ENCODE measurements at regions not wholly inside any gene's neighbourhood (a gene's known extent, or its start where the extent isn't known, plus 50 kb on each side); places are given as distances from the start of the nearest gene placed in this dataset.

GRCh38 chr6:1076531-1077459, 235.1 kb upstream of the FOXQ1 start:
- Histone ChIP-seq H3F3A (ENCODE audit: insufficient read depth) (peaks cover 9% of the 10 kb centered on the region; the same call in 1 of the 2 replicates), H3K4me2 (ENCODE audit: unreplicated experiment) (no peak overlapping the region), H3K27ac (no peak overlapping the region), H3K9me2 (ENCODE audit: insufficient read depth) (no peaks in the 10 kb centered on the region), H3K4me1 (ENCODE audit: insufficient read depth) (peaks cover 8% of the 10 kb centered on the region), H3K27me3 (replicated peaks; ENCODE audit: insufficient read depth) (peaks cover 18% of the 10 kb centered on the region), H3K9ac (no peak overlapping the region), H3K79me2 (ENCODE audit: insufficient read depth) (no peaks in the 10 kb centered on the region), H3K9me3 (ENCODE audit: low read depth) (no peaks in the 10 kb centered on the region), H4K20me1 (ENCODE audit: insufficient read depth) (no peaks in the 10 kb centered on the region), H3K4me3 (no peak overlapping the region), H2AFZ (no peak overlapping the region), H3K36me3 (ENCODE audit: low read depth) (no peaks in the 10 kb centered on the region)
- WGBS, 2 experiments (ENCODE audit: low coverage in 1 of 2, low lambda C conversion rate in 2 of 2, missing lambda C conversion rate in 2 of 2) = 84 to 89% methylated on average over 17 of the region's 17 CpGs
- no peak for DNase-seq
- in situ Hi-C loops (cut with MboI) = no loop called here
- TF ChIP-seq EZH2phosphoT487 (IDR thresholded peaks at IDR 0.05; ENCODE audit: insufficient read depth, low read depth) (no peak), EZH2 (IDR thresholded peaks at IDR 0.05; ENCODE audit: insufficient read depth, poor library complexity, severe bottlenecking) (no peak)

GRCh38 chr6:1075880-1076279, 236.0 kb upstream of the FOXQ1 start:
- Histone ChIP-seq H3K36me3 (ENCODE audit: low read depth) (no peaks in the 10 kb centered on the region), H3K9me2 (ENCODE audit: insufficient read depth) (no peaks in the 10 kb centered on the region), H3K4me1 (ENCODE audit: insufficient read depth) (no peaks in the 10 kb centered on the region), H3K4me2 (ENCODE audit: unreplicated experiment) (no peak overlapping the region), H3K27me3 (replicated peaks; ENCODE audit: insufficient read depth) (peaks cover 18% of the 10 kb centered on the region), H3K9me3 (ENCODE audit: low read depth) (no peaks in the 10 kb centered on the region), H3F3A (ENCODE audit: insufficient read depth) (no peaks in the 10 kb centered on the region), H3K27ac (no peak overlapping the region), H2AFZ (no peak overlapping the region), H3K4me3 (no peak overlapping the region), H4K20me1 (ENCODE audit: insufficient read depth) (no peaks in the 10 kb centered on the region), H3K9ac (no peak overlapping the region), H3K79me2 (ENCODE audit: insufficient read depth) (no peaks in the 10 kb centered on the region)
- TF ChIP-seq EZH2phosphoT487 (IDR thresholded peaks at IDR 0.05; ENCODE audit: insufficient read depth, low read depth) = no peak
- no peak for TF ChIP-seq EZH2 (IDR thresholded peaks at IDR 0.05; ENCODE audit: insufficient read depth, poor library complexity, severe bottlenecking)
- in situ Hi-C loops (cut with MboI) = no loop called here
- WGBS, 2 experiments (ENCODE audit: low coverage in 1 of 2, low lambda C conversion rate in 2 of 2, missing lambda C conversion rate in 2 of 2) = 69 to 72% methylated on average over 4 of the region's 4 CpGs
- DNase-seq = no peak

GRCh38 chr6:1075444-1075843, 236.5 kb upstream of the FOXQ1 start:
- H4K20me1 ChIP-seq (ENCODE audit: insufficient read depth) = no peaks in the 10 kb centered on the region
- H3K9me2 ChIP-seq (ENCODE audit: insufficient read depth) = no peaks in the 10 kb centered on the region
- H3K9ac ChIP-seq = no peak overlapping the region
- no peak overlapping the region for H3K27ac ChIP-seq
- H3K4me2 ChIP-seq (ENCODE audit: unreplicated experiment) = no peak overlapping the region
- no peaks in the 10 kb centered on the region for H3K9me3 ChIP-seq (ENCODE audit: low read depth)
- no peak overlapping the region for H2AFZ ChIP-seq
- in situ Hi-C loops (cut with MboI) = no loop called here
- H3K4me3 ChIP-seq = no peak overlapping the region
- TF ChIP-seq EZH2 (IDR thresholded peaks at IDR 0.05; ENCODE audit: insufficient read depth, poor library complexity, severe bottlenecking) (no peak), EZH2phosphoT487 (IDR thresholded peaks at IDR 0.05; ENCODE audit: insufficient read depth, low read depth) (no peak)
- no peaks in the 10 kb centered on the region for H3K4me1 ChIP-seq (ENCODE audit: insufficient read depth)
- H3F3A ChIP-seq (ENCODE audit: insufficient read depth) = no peaks in the 10 kb centered on the region
- H3K79me2 ChIP-seq (ENCODE audit: insufficient read depth) = no peaks in the 10 kb centered on the region
- WGBS, 2 experiments (ENCODE audit: low coverage in 1 of 2, low lambda C conversion rate in 2 of 2, missing lambda C conversion rate in 2 of 2) = 74 to 81% methylated on average over 4 of the region's 4 CpGs
- DNase-seq = no peak
- H3K36me3 ChIP-seq (ENCODE audit: low read depth) = no peaks in the 10 kb centered on the region
- H3K27me3 ChIP-seq (replicated peaks; ENCODE audit: insufficient read depth) = peaks cover 18% of the 10 kb centered on the region

GRCh38 chr6:1070085-1070521, 241.8 kb upstream of the FOXQ1 start:
- Histone ChIP-seq H3K27me3 (replicated peaks; ENCODE audit: insufficient read depth) (0 out of 2 replicates have a peak, but pooled peaks cover 3% of the 10 kb centered on the region), H3K9me2 (ENCODE audit: insufficient read depth) (no peaks in the 10 kb centered on the region), H3K4me1 (ENCODE audit: insufficient read depth) (no peaks in the 10 kb centered on the region), H3K4me3 (no peak overlapping the region), H3K79me2 (ENCODE audit: insufficient read depth) (no peaks in the 10 kb centered on the region), H3F3A (ENCODE audit: insufficient read depth) (no peaks in the 10 kb centered on the region), H3K4me2 (ENCODE audit: unreplicated experiment) (no peak overlapping the region), H2AFZ (no peak overlapping the region), H3K9me3 (ENCODE audit: low read depth) (no peaks in the 10 kb centered on the region), H3K9ac (no peak overlapping the region), H4K20me1 (ENCODE audit: insufficient read depth) (no peaks in the 10 kb centered on the region), H3K36me3 (ENCODE audit: low read depth) (no peaks in the 10 kb centered on the region), H3K27ac (no peak overlapping the region)
- no peak for DNase-seq
- in situ Hi-C loops (cut with MboI) = no loop called here
- TF ChIP-seq EZH2phosphoT487 (IDR thresholded peaks at IDR 0.05; ENCODE audit: insufficient read depth, low read depth) = no peak
- TF ChIP-seq EZH2 (IDR thresholded peaks at IDR 0.05; ENCODE audit: insufficient read depth, poor library complexity, severe bottlenecking) = no peak
- WGBS, 2 experiments (ENCODE audit: low coverage in 1 of 2, low lambda C conversion rate in 2 of 2, missing lambda C conversion rate in 2 of 2) = 90 to 95% methylated on average over 12 of the region's 12 CpGs

Measured in GM23248 (cell line).